HCT116 (cell line): ENCODE measurements at regions not wholly inside any gene's neighbourhood (a gene's known extent, or its start where the extent isn't known, plus 50 kb on each side); places are given as distances from the start of the nearest gene placed in this dataset.

Source experiments
- EZH2 ChIP-seq: fragments of 200-600 bp; sonication (generic); IDR thresholded peaks from 2 replicates; pipeline ENCODE4 v1.6.1; 2017; ENCODE audit warnings: antibody characterized with exemption, mixed run types
- FOSL1 ChIP-seq: IDR thresholded peaks from 2 replicates; pipeline ENCODE4 v1.6.1; 2012; ENCODE audit warnings: low read depth
- POLR2A ChIP-seq: IDR thresholded peaks from 2 replicates; pipeline ENCODE4 v1.7.0; 2011; ENCODE audit warnings: borderline replicate concordance; ENCODE audit not compliant: insufficient read depth, insufficient read length; ENCODE audit errors: extremely low read depth
- POLR2AphosphoS5 ChIP-seq: IDR thresholded peaks from 2 replicates; pipeline ENCODE4 v1.6.1; 2011; ENCODE audit warnings: mild to moderate bottlenecking, low read depth, low read length, moderate library complexity
- RAD21 ChIP-seq: IDR thresholded peaks from 2 replicates; pipeline ENCODE4 v1.6.1; 2012; ENCODE audit warnings: low read depth, mild to moderate bottlenecking
- SIN3A ChIP-seq: IDR thresholded peaks from 2 replicates; pipeline ENCODE4 v1.6.1; 2012; ENCODE audit warnings: low read depth
- ZFX ChIP-seq: fragments of 450-650 bp; IDR thresholded peaks from 2 replicates; pipeline ENCODE4 v1.6.1; 2017
- ZNF274 ChIP-seq: fragments of 200-500 bp; sonication (Bioruptor generic); IDR thresholded peaks from 2 replicates; pipeline ENCODE4 v1.6.1; 2014; ENCODE audit warnings: mild to moderate bottlenecking, low read depth, low read length, inconsistent platforms
- TF ChIP-seq, protein P1 (sequence below), 3 experiments: fragments of 200-600 bp in 1 of 3; sonication (generic) in 1 of 3; IDR thresholded peaks in 2 of 3; conservative IDR thresholded peaks in 1 of 3; 2 replicates each; pipeline ENCODE4 v1.5.1; 2012 to 2017; ENCODE audit warnings: low read depth in 2 of 3, low read length in 2 of 3, antibody characterized with exemption in 1 of 3, borderline replicate concordance in 1 of 3, control low read depth in 1 of 3, mild to moderate bottlenecking in 1 of 3, mixed read lengths in 1 of 3, mixed run types in 1 of 3, moderate library complexity in 1 of 3; ENCODE audit not compliant: insufficient read depth in 1 of 3
- TF ChIP-seq, protein P2 (sequence below): IDR thresholded peaks from 2 replicates; pipeline ENCODE4 v1.6.1; 2012
- TF ChIP-seq, protein P3 (sequence below): IDR thresholded peaks from 2 replicates; pipeline ENCODE4 v1.6.1; 2012; ENCODE audit warnings: low read depth
- TF ChIP-seq, protein P4 (sequence below): IDR thresholded peaks from 2 replicates; pipeline ENCODE4 v1.6.1; 2012

DNA sequence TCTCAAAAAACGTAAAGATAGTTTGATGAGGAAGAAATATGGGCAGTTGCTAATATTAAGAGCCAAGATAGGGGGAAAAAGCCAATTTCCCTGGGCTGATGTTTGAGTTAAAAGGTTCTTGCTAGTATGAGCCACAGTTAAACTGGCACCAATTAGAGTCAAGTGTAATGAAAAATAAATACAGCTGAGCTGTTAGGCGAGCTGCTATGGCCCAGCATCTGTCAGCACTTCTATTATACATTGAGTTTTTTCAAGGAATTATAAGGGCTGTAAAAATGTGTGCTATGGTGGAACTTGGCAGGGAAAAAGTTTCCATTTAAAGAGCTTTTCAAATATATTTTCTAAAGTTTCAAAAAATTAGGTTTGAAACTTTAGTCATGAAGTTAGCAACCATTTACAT is 279.6 kb downstream of the CYRIA start:
- TF ChIP-seq, protein P1, sequence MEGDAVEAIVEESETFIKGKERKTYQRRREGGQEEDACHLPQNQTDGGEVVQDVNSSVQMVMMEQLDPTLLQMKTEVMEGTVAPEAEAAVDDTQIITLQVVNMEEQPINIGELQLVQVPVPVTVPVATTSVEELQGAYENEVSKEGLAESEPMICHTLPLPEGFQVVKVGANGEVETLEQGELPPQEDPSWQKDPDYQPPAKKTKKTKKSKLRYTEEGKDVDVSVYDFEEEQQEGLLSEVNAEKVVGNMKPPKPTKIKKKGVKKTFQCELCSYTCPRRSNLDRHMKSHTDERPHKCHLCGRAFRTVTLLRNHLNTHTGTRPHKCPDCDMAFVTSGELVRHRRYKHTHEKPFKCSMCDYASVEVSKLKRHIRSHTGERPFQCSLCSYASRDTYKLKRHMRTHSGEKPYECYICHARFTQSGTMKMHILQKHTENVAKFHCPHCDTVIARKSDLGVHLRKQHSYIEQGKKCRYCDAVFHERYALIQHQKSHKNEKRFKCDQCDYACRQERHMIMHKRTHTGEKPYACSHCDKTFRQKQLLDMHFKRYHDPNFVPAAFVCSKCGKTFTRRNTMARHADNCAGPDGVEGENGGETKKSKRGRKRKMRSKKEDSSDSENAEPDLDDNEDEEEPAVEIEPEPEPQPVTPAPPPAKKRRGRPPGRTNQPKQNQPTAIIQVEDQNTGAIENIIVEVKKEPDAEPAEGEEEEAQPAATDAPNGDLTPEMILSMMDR (IDR thresholded peaks at IDR 0.05 in 2 of 3, conservative IDR thresholded peaks at IDR 0.05 in 1 of 3; ENCODE audit: borderline replicate concordance in 1 of 3, insufficient read depth in 1 of 3, low read depth in 2 of 3, low read length in 2 of 3): no peak
- TF ChIP-seq, protein P2, sequence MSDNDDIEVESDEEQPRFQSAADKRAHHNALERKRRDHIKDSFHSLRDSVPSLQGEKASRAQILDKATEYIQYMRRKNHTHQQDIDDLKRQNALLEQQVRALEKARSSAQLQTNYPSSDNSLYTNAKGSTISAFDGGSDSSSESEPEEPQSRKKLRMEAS: no peak
- TF ChIP-seq ZNF274: no peak
- no peak for TF ChIP-seq EZH2
- TF ChIP-seq FOSL1: no peak
- no peak for TF ChIP-seq POLR2AphosphoS5
- TF ChIP-seq, protein P3, sequence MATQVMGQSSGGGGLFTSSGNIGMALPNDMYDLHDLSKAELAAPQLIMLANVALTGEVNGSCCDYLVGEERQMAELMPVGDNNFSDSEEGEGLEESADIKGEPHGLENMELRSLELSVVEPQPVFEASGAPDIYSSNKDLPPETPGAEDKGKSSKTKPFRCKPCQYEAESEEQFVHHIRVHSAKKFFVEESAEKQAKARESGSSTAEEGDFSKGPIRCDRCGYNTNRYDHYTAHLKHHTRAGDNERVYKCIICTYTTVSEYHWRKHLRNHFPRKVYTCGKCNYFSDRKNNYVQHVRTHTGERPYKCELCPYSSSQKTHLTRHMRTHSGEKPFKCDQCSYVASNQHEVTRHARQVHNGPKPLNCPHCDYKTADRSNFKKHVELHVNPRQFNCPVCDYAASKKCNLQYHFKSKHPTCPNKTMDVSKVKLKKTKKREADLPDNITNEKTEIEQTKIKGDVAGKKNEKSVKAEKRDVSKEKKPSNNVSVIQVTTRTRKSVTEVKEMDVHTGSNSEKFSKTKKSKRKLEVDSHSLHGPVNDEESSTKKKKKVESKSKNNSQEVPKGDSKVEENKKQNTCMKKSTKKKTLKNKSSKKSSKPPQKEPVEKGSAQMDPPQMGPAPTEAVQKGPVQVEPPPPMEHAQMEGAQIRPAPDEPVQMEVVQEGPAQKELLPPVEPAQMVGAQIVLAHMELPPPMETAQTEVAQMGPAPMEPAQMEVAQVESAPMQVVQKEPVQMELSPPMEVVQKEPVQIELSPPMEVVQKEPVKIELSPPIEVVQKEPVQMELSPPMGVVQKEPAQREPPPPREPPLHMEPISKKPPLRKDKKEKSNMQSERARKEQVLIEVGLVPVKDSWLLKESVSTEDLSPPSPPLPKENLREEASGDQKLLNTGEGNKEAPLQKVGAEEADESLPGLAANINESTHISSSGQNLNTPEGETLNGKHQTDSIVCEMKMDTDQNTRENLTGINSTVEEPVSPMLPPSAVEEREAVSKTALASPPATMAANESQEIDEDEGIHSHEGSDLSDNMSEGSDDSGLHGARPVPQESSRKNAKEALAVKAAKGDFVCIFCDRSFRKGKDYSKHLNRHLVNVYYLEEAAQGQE: no peak
- no peak for TF ChIP-seq POLR2A
- TF ChIP-seq, protein P4, sequence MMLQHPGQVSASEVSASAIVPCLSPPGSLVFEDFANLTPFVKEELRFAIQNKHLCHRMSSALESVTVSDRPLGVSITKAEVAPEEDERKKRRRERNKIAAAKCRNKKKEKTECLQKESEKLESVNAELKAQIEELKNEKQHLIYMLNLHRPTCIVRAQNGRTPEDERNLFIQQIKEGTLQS: no peak
- no peak for TF ChIP-seq RAD21
- TF ChIP-seq SIN3A: no peak
- TF ChIP-seq ZFX: no peak
